GM23338 (cell line): ENCODE measurements at regions not wholly inside any gene's neighbourhood (a gene's known extent, or its start where the extent isn't known, plus 50 kb on each side); places are given as distances from the start of the nearest gene placed in this dataset.

ENCODE experiments used
- ATAC-seq: fragments of 200-7000 bp; cut with Tn5 transposase; 3 replicates; pipeline ENCODE4 v1.9.1; 2020
- DNase-seq: peaks from one replicate; pipeline ENCODE4 v3.0.0-alpha.2; 2015; ENCODE audit warnings: low spot score
- H2AFZ ChIP-seq: fragments of 200-600 bp; sonication (generic); 2 replicates; pipeline ENCODE4 v1.8.0; 2016; ENCODE audit warnings: antibody characterized with exemption, mild to moderate bottlenecking, moderate library complexity
- H3F3A ChIP-seq: fragments of 200-600 bp; sonication (generic); replicated peaks from 2 replicates; pipeline ENCODE4 v1.8.0; 2017; ENCODE audit warnings: antibody characterized with exemption, mixed run types, low read depth
- H3K27ac ChIP-seq: fragments of 200-600 bp; sonication (generic); 2 replicates; pipeline ENCODE4 v1.6.1; 2016; ENCODE audit warnings: low read depth
- H3K27me3 ChIP-seq: fragments of 200-600 bp; sonication (generic); 2 replicates; pipeline ENCODE4 v1.8.0; 2016; ENCODE audit warnings: mild to moderate bottlenecking, mixed run types, moderate library complexity; ENCODE audit not compliant: insufficient read depth
- H3K36me3 ChIP-seq: fragments of 200-600 bp; sonication (generic); 2 replicates; pipeline ENCODE4 v1.8.0; 2016; ENCODE audit warnings: mild to moderate bottlenecking; ENCODE audit not compliant: insufficient read depth
- H3K4me1 ChIP-seq: fragments of 200-600 bp; sonication (generic); 2 replicates; pipeline ENCODE4 v1.8.0; 2016; ENCODE audit warnings: mild to moderate bottlenecking, moderate library complexity; ENCODE audit not compliant: insufficient read depth
- H3K4me2 ChIP-seq: fragments of 200-600 bp; sonication (generic); 2 replicates; pipeline ENCODE4 v1.7.1; 2017; ENCODE audit warnings: mixed run types
- H3K4me3 ChIP-seq: fragments of 200-600 bp; sonication (generic); 2 replicates; pipeline ENCODE4 v1.6.1; 2016; ENCODE audit warnings: mixed run types
- H3K79me2 ChIP-seq: fragments of 200-600 bp; sonication (generic); replicated peaks from 2 replicates; pipeline ENCODE4 v1.8.0; 2017; ENCODE audit warnings: mild to moderate bottlenecking; ENCODE audit not compliant: insufficient read depth
- H3K9me2 ChIP-seq: fragments of 200-600 bp; sonication (generic); 2 replicates; pipeline ENCODE4 v1.8.0; 2017; ENCODE audit not compliant: insufficient read depth
- H4K20me1 ChIP-seq: fragments of 200-600 bp; sonication (generic); replicated peaks from 2 replicates; pipeline ENCODE4 v1.8.0; 2017; ENCODE audit warnings: mild to moderate bottlenecking; ENCODE audit not compliant: insufficient read depth
- H3K27ac Mint-ChIP-seq: 2 replicates; pipeline ENCODE4 v1.8.0; 2020; ENCODE audit warnings: inconsistent platforms, mild to moderate bottlenecking, moderate library complexity, mixed read lengths
- H3K27me3 Mint-ChIP-seq: 3 replicates; pipeline ENCODE4 v1.8.0; 2022; ENCODE audit warnings: low read depth, mild to moderate bottlenecking, moderate library complexity, mixed read lengths, inconsistent platforms; ENCODE audit not compliant: insufficient read depth, poor library complexity
- H3K36me3 Mint-ChIP-seq: 3 replicates; pipeline ENCODE4 v1.8.0; 2021; ENCODE audit warnings: low read depth, mild to moderate bottlenecking, inconsistent platforms, moderate library complexity, mixed read lengths
- H3K4me1 Mint-ChIP-seq: 3 replicates; pipeline ENCODE4 v1.8.0; 2020; ENCODE audit warnings: mild to moderate bottlenecking, inconsistent platforms, mixed read lengths
- H3K4me3 Mint-ChIP-seq: 3 replicates; pipeline ENCODE4 v1.8.0; 2021; ENCODE audit warnings: moderate library complexity, mild to moderate bottlenecking, inconsistent platforms, mixed read lengths
- H3K9me3 Mint-ChIP-seq: 3 replicates; pipeline ENCODE4 v1.8.0; 2020; ENCODE audit warnings: moderate library complexity, mild to moderate bottlenecking, inconsistent platforms, mixed read lengths
- CREB1 ChIP-seq: fragments of 250-450 bp; sonication (Bioruptor Pico); IDR thresholded peaks from 2 replicates; pipeline ENCODE4 v1.5.0; 2020; ENCODE audit warnings: low read depth, mild to moderate bottlenecking, moderate library complexity
- EZH2 ChIP-seq: fragments of 200-600 bp; sonication (generic); IDR thresholded peaks from one replicate; pipeline ENCODE4 v1.8.0; 2017; ENCODE audit warnings: antibody characterized with exemption, mild to moderate bottlenecking, low read depth; ENCODE audit not compliant: unreplicated experiment
- EZH2phosphoT487 ChIP-seq: fragments of 200-600 bp; sonication (generic); IDR thresholded peaks from one replicate; pipeline ENCODE4 v1.8.1; 2018; ENCODE audit warnings: antibody characterized with exemption; ENCODE audit not compliant: unreplicated experiment
- JUNB ChIP-seq: IDR thresholded peaks from one replicate; pipeline ENCODE4 v1.6.1; 2016; ENCODE audit warnings: antibody characterized with exemption; ENCODE audit not compliant: unreplicated experiment
- NANOG ChIP-seq: IDR thresholded peaks from 2 replicates; pipeline ENCODE4 v1.6.1; 2016; ENCODE audit warnings: antibody characterized with exemption, borderline replicate concordance
- POLR2AphosphoS5 ChIP-seq: IDR thresholded peaks from 2 replicates; pipeline ENCODE4 v1.6.1; 2016; ENCODE audit warnings: antibody characterized with exemption, low read depth
- ZNF114 ChIP-seq: fragments of 250-450 bp; sonication (Bioruptor Pico); IDR thresholded peaks from 2 replicates; pipeline ENCODE4 v1.5.0; 2020; ENCODE audit warnings: mild to moderate bottlenecking, moderate library complexity
- ZNF331 ChIP-seq: fragments of 250-450 bp; sonication (Bioruptor Pico); IDR thresholded peaks from 2 replicates; pipeline ENCODE4 v1.5.0; 2020; ENCODE audit warnings: low read depth, mild to moderate bottlenecking, moderate library complexity
- TF ChIP-seq, protein P1 (sequence below), 2 experiments: fragments of 200-600 bp in 1 of 2; sonication (generic) in 1 of 2; conservative IDR thresholded peaks; 2 replicates each; pipeline versions ENCODE4 v1.5.1 to v1.6.1; 2016 to 2017; ENCODE audit warnings: antibody characterized with exemption in 2 of 2, low read depth in 2 of 2, mild to moderate bottlenecking in 2 of 2, moderate library complexity in 1 of 2
- TF ChIP-seq, protein P2 (sequence below): fragments of 250-450 bp; sonication (Bioruptor Pico); IDR thresholded peaks from 2 replicates; pipeline ENCODE4 v1.5.0; 2020; ENCODE audit warnings: mild to moderate bottlenecking, moderate library complexity
- TF ChIP-seq, protein P3 (sequence below): IDR thresholded peaks from 2 replicates; pipeline ENCODE4 v1.6.1; 2016; ENCODE audit warnings: antibody characterized with exemption

GRCh38 chr6:67735623-67736022 is 899.5 kb upstream of the ADGRB3 start:
- no peak for DNase-seq
- Mint-ChIP-seq H3K36me3 (peaks cover 26% of the 10 kb centered on the region; the same call in 2 of the 3 replicates), H3K27me3 (no peaks in the 10 kb centered on the region), H3K9me3 (peaks cover 27% of the 10 kb centered on the region), H3K4me1 (no peaks in the 10 kb centered on the region), H3K27ac (no peak overlapping the region), H3K4me3 (no peak overlapping the region)
- H4K20me1 ChIP-seq: no peaks in the 10 kb centered on the region
- no peaks in the 10 kb centered on the region for H3F3A ChIP-seq
- no peaks in the 10 kb centered on the region for H3K4me1 ChIP-seq
- no peaks in the 10 kb centered on the region for H3K27me3 ChIP-seq
- H3K36me3 ChIP-seq: no peaks in the 10 kb centered on the region
- no peak overlapping the region for H3K27ac ChIP-seq
- H3K4me3 ChIP-seq: no peak overlapping the region
- TF ChIP-seq EZH2 (no peak), JUNB (no peak), CREB1 (CRISPR knock-in tag) (no peak), ZNF114 (no peak), NANOG (no peak), POLR2AphosphoS5 (no peak), EZH2phosphoT487 (no peak), ZNF331 (CRISPR knock-in tag) (no peak)
- TF ChIP-seq, protein P1, sequence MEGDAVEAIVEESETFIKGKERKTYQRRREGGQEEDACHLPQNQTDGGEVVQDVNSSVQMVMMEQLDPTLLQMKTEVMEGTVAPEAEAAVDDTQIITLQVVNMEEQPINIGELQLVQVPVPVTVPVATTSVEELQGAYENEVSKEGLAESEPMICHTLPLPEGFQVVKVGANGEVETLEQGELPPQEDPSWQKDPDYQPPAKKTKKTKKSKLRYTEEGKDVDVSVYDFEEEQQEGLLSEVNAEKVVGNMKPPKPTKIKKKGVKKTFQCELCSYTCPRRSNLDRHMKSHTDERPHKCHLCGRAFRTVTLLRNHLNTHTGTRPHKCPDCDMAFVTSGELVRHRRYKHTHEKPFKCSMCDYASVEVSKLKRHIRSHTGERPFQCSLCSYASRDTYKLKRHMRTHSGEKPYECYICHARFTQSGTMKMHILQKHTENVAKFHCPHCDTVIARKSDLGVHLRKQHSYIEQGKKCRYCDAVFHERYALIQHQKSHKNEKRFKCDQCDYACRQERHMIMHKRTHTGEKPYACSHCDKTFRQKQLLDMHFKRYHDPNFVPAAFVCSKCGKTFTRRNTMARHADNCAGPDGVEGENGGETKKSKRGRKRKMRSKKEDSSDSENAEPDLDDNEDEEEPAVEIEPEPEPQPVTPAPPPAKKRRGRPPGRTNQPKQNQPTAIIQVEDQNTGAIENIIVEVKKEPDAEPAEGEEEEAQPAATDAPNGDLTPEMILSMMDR (conservative IDR thresholded peaks at IDR 0.05; ENCODE audit: low read depth in 2 of 2): no peak
- TF ChIP-seq, protein P2, sequence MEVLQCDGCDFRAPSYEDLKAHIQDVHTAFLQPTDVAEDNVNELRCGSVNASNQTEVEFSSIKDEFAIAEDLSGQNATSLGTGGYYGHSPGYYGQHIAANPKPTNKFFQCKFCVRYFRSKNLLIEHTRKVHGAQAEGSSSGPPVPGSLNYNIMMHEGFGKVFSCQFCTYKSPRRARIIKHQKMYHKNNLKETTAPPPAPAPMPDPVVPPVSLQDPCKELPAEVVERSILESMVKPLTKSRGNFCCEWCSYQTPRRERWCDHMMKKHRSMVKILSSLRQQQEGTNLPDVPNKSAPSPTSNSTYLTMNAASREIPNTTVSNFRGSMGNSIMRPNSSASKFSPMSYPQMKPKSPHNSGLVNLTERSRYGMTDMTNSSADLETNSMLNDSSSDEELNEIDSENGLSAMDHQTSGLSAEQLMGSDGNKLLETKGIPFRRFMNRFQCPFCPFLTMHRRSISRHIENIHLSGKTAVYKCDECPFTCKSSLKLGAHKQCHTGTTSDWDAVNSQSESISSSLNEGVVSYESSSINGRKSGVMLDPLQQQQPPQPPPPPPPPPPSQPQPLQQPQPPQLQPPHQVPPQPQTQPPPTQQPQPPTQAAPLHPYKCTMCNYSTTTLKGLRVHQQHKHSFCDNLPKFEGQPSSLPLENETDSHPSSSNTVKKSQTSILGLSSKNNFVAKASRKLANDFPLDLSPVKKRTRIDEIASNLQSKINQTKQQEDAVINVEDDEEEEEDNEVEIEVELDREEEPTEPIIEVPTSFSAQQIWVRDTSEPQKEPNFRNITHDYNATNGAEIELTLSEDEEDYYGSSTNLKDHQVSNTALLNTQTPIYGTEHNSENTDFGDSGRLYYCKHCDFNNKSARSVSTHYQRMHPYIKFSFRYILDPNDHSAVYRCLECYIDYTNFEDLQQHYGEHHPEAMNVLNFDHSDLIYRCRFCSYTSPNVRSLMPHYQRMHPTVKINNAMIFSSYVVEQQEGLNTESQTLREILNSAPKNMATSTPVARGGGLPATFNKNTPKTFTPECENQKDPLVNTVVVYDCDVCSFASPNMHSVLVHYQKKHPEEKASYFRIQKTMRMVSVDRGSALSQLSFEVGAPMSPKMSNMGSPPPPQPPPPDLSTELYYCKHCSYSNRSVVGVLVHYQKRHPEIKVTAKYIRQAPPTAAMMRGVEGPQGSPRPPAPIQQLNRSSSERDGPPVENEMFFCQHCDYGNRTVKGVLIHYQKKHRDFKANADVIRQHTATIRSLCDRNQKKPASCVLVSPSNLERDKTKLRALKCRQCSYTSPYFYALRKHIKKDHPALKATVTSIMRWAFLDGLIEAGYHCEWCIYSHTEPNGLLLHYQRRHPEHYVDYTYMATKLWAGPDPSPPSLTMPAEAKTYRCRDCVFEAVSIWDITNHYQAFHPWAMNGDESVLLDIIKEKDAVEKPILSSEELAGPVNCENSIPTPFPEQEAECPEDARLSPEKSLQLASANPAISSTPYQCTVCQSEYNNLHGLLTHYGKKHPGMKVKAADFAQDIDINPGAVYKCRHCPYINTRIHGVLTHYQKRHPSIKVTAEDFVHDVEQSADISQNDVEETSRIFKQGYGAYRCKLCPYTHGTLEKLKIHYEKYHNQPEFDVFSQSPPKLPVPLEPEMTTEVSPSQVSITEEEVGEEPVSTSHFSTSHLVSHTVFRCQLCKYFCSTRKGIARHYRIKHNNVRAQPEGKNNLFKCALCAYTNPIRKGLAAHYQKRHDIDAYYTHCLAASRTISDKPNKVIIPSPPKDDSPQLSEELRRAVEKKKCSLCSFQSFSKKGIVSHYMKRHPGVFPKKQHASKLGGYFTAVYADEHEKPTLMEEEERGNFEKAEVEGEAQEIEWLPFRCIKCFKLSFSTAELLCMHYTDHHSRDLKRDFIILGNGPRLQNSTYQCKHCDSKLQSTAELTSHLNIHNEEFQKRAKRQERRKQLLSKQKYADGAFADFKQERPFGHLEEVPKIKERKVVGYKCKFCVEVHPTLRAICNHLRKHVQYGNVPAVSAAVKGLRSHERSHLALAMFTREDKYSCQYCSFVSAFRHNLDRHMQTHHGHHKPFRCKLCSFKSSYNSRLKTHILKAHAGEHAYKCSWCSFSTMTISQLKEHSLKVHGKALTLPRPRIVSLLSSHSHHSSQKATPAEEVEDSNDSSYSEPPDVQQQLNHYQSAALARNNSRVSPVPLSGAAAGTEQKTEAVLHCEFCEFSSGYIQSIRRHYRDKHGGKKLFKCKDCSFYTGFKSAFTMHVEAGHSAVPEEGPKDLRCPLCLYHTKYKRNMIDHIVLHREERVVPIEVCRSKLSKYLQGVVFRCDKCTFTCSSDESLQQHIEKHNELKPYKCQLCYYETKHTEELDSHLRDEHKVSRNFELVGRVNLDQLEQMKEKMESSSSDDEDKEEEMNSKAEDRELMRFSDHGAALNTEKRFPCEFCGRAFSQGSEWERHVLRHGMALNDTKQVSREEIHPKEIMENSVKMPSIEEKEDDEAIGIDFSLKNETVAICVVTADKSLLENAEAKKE (CRISPR knock-in tag): no peak
- TF ChIP-seq, protein P3, sequence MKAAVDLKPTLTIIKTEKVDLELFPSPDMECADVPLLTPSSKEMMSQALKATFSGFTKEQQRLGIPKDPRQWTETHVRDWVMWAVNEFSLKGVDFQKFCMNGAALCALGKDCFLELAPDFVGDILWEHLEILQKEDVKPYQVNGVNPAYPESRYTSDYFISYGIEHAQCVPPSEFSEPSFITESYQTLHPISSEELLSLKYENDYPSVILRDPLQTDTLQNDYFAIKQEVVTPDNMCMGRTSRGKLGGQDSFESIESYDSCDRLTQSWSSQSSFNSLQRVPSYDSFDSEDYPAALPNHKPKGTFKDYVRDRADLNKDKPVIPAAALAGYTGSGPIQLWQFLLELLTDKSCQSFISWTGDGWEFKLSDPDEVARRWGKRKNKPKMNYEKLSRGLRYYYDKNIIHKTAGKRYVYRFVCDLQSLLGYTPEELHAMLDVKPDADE: no peak
- no peaks in the 10 kb centered on the region for H3K79me2 ChIP-seq
- peaks cover 7% of the 10 kb centered on the region; the same call in 1 of the 2 replicates for H3K9me2 ChIP-seq
- no peak for ATAC-seq
- no peak overlapping the region for H3K4me2 ChIP-seq
- no peak overlapping the region for H2AFZ ChIP-seq
